IMR-90 (cell line): ENCODE measurements at regions not wholly inside any gene's neighbourhood (a gene's known extent, or its start where the extent isn't known, plus 50 kb on each side); places are given as distances from the start of the nearest gene placed in this dataset.
"Not testable (repeated sequence)": the region's sequence is repeated elsewhere in the genome, so short reads cannot be mapped to it uniquely, and the experiment has no call there.

Experiments
- ATAC-seq: fragments of 200-7000 bp; cut with Tn5 transposase; 2 replicates; pipeline ENCODE4 v1.9.1; 2020; ENCODE audit warnings: low read depth, mild to moderate bottlenecking, moderate library complexity
- BruUV-seq: library from RNA; stranded (reverse); fragments of 400-500 nt; replicated peaks from 2 replicates; lab custom pipeline; 2021; lab: Mats Ljungman, UMichigan
- CTCF ChIA-PET: fragments of 300-600 bp; formaldehyde crosslinking; extraction: SDS; loops from one replicate; lab custom pipeline; 2021; ENCODE audit warnings: antibody characterized with exemption; lab: Yijun Ruan, JAX
- POLR2A ChIA-PET: fragments of 300-600 bp; sonication (Branson Sonifier 250); formaldehyde crosslinking; loops from one replicate; lab custom pipeline; 2022; ENCODE audit warnings: antibody characterized with exemption; ENCODE audit not compliant: unreplicated experiment; lab: Charles Lee
- DNase-seq: peaks from one replicate; pipeline ENCODE4 v3.0.0; 2013
- H2AFZ ChIP-seq: replicated peaks from 2 replicates; pipeline ENCODE3; 2013; ENCODE audit warnings: low read length, mild to moderate bottlenecking; ENCODE audit not compliant: poor library complexity
- H2AK5ac ChIP-seq: 2 replicates; pipeline ENCODE4 v1.6.1; 2013; ENCODE audit warnings: low read depth, low read length, inconsistent platforms
- H2AK9ac ChIP-seq: replicated peaks from 2 replicates; pipeline ENCODE3; 2013; ENCODE audit warnings: mild to moderate bottlenecking, low read depth, low read length, moderate library complexity; ENCODE audit not compliant: poor library complexity
- H2BK120ac ChIP-seq: 2 replicates; pipeline ENCODE4 v1.6.1; 2013; ENCODE audit warnings: low read depth, low read length, inconsistent platforms
- H2BK15ac ChIP-seq: 3 replicates; pipeline ENCODE4 v1.6.1; 2013; ENCODE audit warnings: low read depth, low read length, inconsistent platforms
- H2BK20ac ChIP-seq: 2 replicates; pipeline ENCODE4 v1.6.1; 2013; ENCODE audit warnings: low read depth, mild to moderate bottlenecking, inconsistent platforms, low read length, moderate library complexity
- H2BK5ac ChIP-seq: 2 replicates; pipeline ENCODE4 v1.6.1; 2013; ENCODE audit warnings: mild to moderate bottlenecking, low read depth, low read length, inconsistent platforms; ENCODE audit not compliant: poor library complexity, severe bottlenecking
- H3K14ac ChIP-seq: replicated peaks from 2 replicates; pipeline ENCODE4 v1.6.1; 2013; ENCODE audit warnings: low read depth, low read length, inconsistent platforms
- H3K18ac ChIP-seq: 2 replicates; pipeline ENCODE4 v1.6.1; 2013; ENCODE audit warnings: low read depth, low read length, control low read depth
- H3K23ac ChIP-seq: 2 replicates; pipeline ENCODE4 v1.6.1; 2013; ENCODE audit warnings: low read depth, low read length, inconsistent platforms
- H3K27ac ChIP-seq: 2 replicates; pipeline ENCODE4 v1.5.1; 2013; ENCODE audit warnings: mild to moderate bottlenecking, control low read depth, low read length; ENCODE audit not compliant: insufficient read depth
- H3K27me3 ChIP-seq: 2 replicates; pipeline ENCODE4 v1.6.1; 2013; ENCODE audit warnings: low read length; ENCODE audit not compliant: control insufficient read depth, insufficient read depth
- H3K36me3 ChIP-seq: 2 replicates; pipeline ENCODE4 v1.6.1; 2013; ENCODE audit warnings: low read length, mixed read lengths; ENCODE audit not compliant: control insufficient read depth, insufficient read depth
- H3K4ac ChIP-seq: 2 replicates; pipeline ENCODE4 v1.6.1; 2013; ENCODE audit warnings: low read depth, low read length, inconsistent platforms
- H3K4me1 ChIP-seq: 2 replicates; pipeline ENCODE4 v1.6.1; 2013; ENCODE audit warnings: low read length, mixed read lengths; ENCODE audit not compliant: control insufficient read depth, insufficient read depth
- H3K4me2 ChIP-seq: 2 replicates; pipeline ENCODE4 v1.6.1; 2013; ENCODE audit warnings: low read depth, mild to moderate bottlenecking, control low read depth, low read length, moderate library complexity
- H3K4me3 ChIP-seq: 2 replicates; pipeline ENCODE4 v1.5.1; 2013; ENCODE audit warnings: low read depth, mild to moderate bottlenecking, control low read depth, low read length, moderate library complexity; ENCODE audit not compliant: insufficient read depth
- H3K56ac ChIP-seq: 2 replicates; pipeline ENCODE4 v1.6.1; 2013; ENCODE audit warnings: low read length, inconsistent platforms; ENCODE audit not compliant: insufficient read depth; ENCODE audit errors: extremely low read depth
- H3K79me1 ChIP-seq, 2 experiments: 2 replicates each; pipeline ENCODE4 v1.6.1; 2013; ENCODE audit warnings: low read length in 2 of 2, inconsistent platforms in 1 of 2, low read depth in 1 of 2
- H3K9ac ChIP-seq: 2 replicates; pipeline ENCODE4 v1.6.1; 2013; ENCODE audit warnings: low read depth, low read length, control low read depth
- H3K9me1 ChIP-seq: 2 replicates; pipeline ENCODE4 v1.6.1; 2013; ENCODE audit warnings: low read length, inconsistent platforms; ENCODE audit not compliant: insufficient read depth
- H3K9me3 ChIP-seq: 2 replicates; pipeline ENCODE4 v1.6.1; 2013; ENCODE audit warnings: low read length; ENCODE audit not compliant: control insufficient read depth, insufficient read depth
- H4K20me1 ChIP-seq: 2 replicates; pipeline ENCODE4 v1.6.1; 2013; ENCODE audit warnings: low read length, inconsistent platforms; ENCODE audit not compliant: insufficient read depth
- H4K5ac ChIP-seq: 2 replicates; pipeline ENCODE4 v1.6.1; 2013; ENCODE audit warnings: mild to moderate bottlenecking, low read depth, low read length, control low read depth
- H4K8ac ChIP-seq, 2 experiments: 2 replicates each; pipeline ENCODE4 v1.6.1; 2013; ENCODE audit warnings: low read depth in 2 of 2, low read length in 2 of 2, control low read depth in 1 of 2, inconsistent platforms in 1 of 2
- H4K91ac ChIP-seq: 2 replicates; pipeline ENCODE4 v1.6.1; 2013; ENCODE audit warnings: low read depth, low read length, inconsistent platforms; ENCODE audit not compliant: insufficient read depth
- ELK1 ChIP-seq: fragments of 150-350 bp; IDR thresholded peaks from 2 replicates; pipeline ENCODE4 v1.6.1; 2016; ENCODE audit warnings: low read depth, mild to moderate bottlenecking, low read length, moderate library complexity, borderline replicate concordance
- FOS ChIP-seq: fragments of 150-350 bp; IDR thresholded peaks from 2 replicates; pipeline ENCODE4 v1.6.1; 2016; ENCODE audit warnings: low read depth, low read length
- RAD21 ChIP-seq: IDR thresholded peaks from 2 replicates; pipeline ENCODE4 v1.6.1; 2012; ENCODE audit warnings: low read length, improper control_type of control experiment
- WGBS, 2 experiments: methylation state at CpG; one replicate each; pipeline versions ENCODE4 v1.1.5 to v1.1.7; 2013; ENCODE audit warnings: missing lambda C conversion rate in 2 of 2; ENCODE audit not compliant: insufficient read length in 1 of 2; ENCODE audit errors: extremely low coverage in 2 of 2; 5-methylcytosine and 5-hydroxymethylcytosine counted together
- dilution Hi-C: fragments of 300-500 bp; cut with HindIII; formaldehyde crosslinking; loops from one replicate; pipeline ENCODE4 v1.14.3; 2018; ENCODE audit warnings: low sequenced_read_pairs; ENCODE audit not compliant: unreplicated experiment
- in situ Hi-C: fragments of 300-500 bp; cut with MboI; formaldehyde crosslinking; loops from 3 replicates; pipeline ENCODE4 v1.14.3; 2019; ENCODE audit warnings: low sequenced_read_pairs, inconsistent platforms, mixed read lengths
- intact Hi-C: fragments of 100-400 bp; cut with micrococcal nuclease; formaldehyde crosslinking; loops from 2 replicates; pipeline ENCODE4 v1.10.0; 2022

DNA sequence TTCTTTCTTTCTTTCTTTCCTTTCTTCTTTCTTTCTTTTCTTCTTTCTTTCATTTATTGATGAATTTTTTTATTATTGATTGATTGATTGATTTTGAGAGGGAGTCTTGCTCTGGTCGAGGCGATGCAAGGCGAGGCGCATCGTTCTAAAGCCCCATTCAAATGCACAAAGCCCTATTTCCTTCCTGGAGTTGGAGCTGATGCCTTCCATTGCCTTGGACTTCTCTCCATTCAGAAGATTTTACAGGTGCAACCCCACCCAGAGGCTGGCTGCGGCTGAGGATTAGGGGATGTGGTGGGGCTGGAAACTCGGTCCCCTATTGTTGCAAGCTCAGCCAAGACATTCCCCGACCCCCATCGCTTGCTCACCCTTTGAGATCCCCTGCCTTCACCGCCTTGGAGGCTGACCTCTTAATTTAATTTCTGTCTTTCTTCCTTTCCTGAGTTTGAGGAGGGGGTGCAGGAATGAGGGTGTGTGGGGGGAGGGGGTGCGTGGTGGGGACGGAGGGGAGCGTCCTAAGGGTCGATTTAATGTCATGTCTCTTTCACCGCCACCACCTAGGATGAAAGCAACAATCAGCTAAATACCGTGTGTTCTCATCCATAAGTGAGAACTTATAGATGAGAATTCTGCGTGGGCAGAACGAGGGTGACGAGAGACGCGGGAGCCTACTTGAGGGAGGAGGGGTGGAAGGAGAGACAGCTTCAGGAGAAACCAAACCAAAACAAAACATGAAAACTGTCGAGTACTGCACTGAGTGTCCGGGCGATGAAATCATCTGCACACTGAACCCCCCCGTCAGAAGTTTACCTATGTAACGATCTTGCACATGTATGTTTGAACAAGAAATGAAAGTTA is 3913.9 kb upstream of the OR11H1 start:
- no peaks in the 10 kb centered on the region for H4K20me1 ChIP-seq
- CTCF ChIA-PET: no interaction called here
- no peak overlapping the region for H2BK20ac ChIP-seq
- H4K91ac ChIP-seq: no peak overlapping the region
- no peaks in the 10 kb centered on the region for H3K9me1 ChIP-seq
- in situ Hi-C loops (no loop called here), dilution Hi-C loops (no loop called here), intact Hi-C loops (no loop called here)
- H3K4me3 ChIP-seq: no peak overlapping the region
- no peak overlapping the region for H3K56ac ChIP-seq
- ATAC-seq: no peak
- no peak overlapping the region for H3K4me2 ChIP-seq
- BruUV-seq: no TSS peak
- H2BK120ac ChIP-seq: no peak overlapping the region
- H2AK5ac ChIP-seq: no peak overlapping the region
- no peak overlapping the region for H3K27ac ChIP-seq
- DNase-seq: no peak
- H2BK5ac ChIP-seq: no peak overlapping the region
- POLR2A ChIA-PET: no interaction called here
- H3K4me1 ChIP-seq: no peaks in the 10 kb centered on the region
- H4K5ac ChIP-seq: no peak overlapping the region
- TF ChIP-seq ELK1 (no peak), RAD21 (no peak), FOS (no peak)
- H3K9me3 ChIP-seq: peaks cover 36% of the 10 kb centered on the region
- H2AK9ac ChIP-seq: no peak overlapping the region
- H2BK15ac ChIP-seq: no peak overlapping the region
- no peaks in the 10 kb centered on the region for H3K79me1 ChIP-seq
- no peak overlapping the region for H3K14ac ChIP-seq
- no peaks in the 10 kb centered on the region for H3K36me3 ChIP-seq
- no peak overlapping the region for H3K18ac ChIP-seq
- H3K4ac ChIP-seq: no peak overlapping the region
- H3K27me3 ChIP-seq: no peaks in the 10 kb centered on the region
- H4K8ac ChIP-seq: no peak overlapping the region
- no peak overlapping the region for H3K23ac ChIP-seq
- WGBS, 2 experiments: 86% methylated on average over 6 of the region's 26 CpGs; no CpG with 5 or more reads in 1 of the 2 experiments
- H3K9ac ChIP-seq: no peak overlapping the region
- H2AFZ ChIP-seq: no peak overlapping the region

- BruUV-seq, H3K9me1 ChIP-seq, H2BK15ac ChIP-seq, H2AFZ ChIP-seq, H3K14ac ChIP-seq, H3K4me3 ChIP-seq, H4K91ac ChIP-seq, H3K27me3 ChIP-seq, POLR2A ChIA-PET, H3K23ac ChIP-seq, dilution Hi-C loops, H2AK5ac ChIP-seq, H3K9ac ChIP-seq, CTCF ChIA-PET, H2AK9ac ChIP-seq, H4K8ac ChIP-seq, in situ Hi-C loops, H3K36me3 ChIP-seq, H2BK5ac ChIP-seq, H2BK120ac ChIP-seq, DNase-seq, H3K18ac ChIP-seq, H3K56ac ChIP-seq, H4K5ac ChIP-seq, ATAC-seq, H3K27ac ChIP-seq, H3K4ac ChIP-seq, H3K79me1 ChIP-seq, H3K4me2 ChIP-seq, intact Hi-C loops, H2BK20ac ChIP-seq, H4K20me1 ChIP-seq, H3K4me1 ChIP-seq: not testable (repeated sequence)
- H3K9me3 ChIP-seq: peaks cover 34% of the 10 kb centered on the region
- 83% methylated on average over 5 of the region's 20 CpGs; no CpG with 5 or more reads in 1 of the 2 experiments for WGBS, 2 experiments
Measured at GRCh38 chr22:11614798-11615433, 3913.1 kb upstream of the OR11H1 start.
